Stimulated activated naive CD8-positive, alpha-beta T cell treated with anti-CD3 and anti-CD28 coated beads, Interleukin-15, amount 100 ng/mL, for 72 hours (primary cell): ENCODE measurements at regions not wholly inside any gene's neighbourhood (a gene's known extent, or its start where the extent isn't known, plus 50 kb on each side); places are given as distances from the start of the nearest gene placed in this dataset.

Experiments
- ATAC-seq: fragments of 150-1000 bp; cut with Tn5 transposase; 2 replicates; pipeline ENCODE4 v1.10.0; 2021; ENCODE audit warnings: mild to moderate bottlenecking, moderate library complexity
- DNase-seq, 2 donors: peaks; one replicate each; pipeline ENCODE4 v3.0.0; 2021 to 2022
- H3K27ac Mint-ChIP-seq, 2 donors: one replicate each; pipeline ENCODE4 v1.8.0; 2022; ENCODE audit warnings: mild to moderate bottlenecking in 2 of 2, mixed read lengths in 2 of 2, moderate library complexity in 2 of 2
- H3K27me3 Mint-ChIP-seq: one replicate; pipeline ENCODE4 v1.8.0; 2022; ENCODE audit warnings: mixed read lengths
- H3K4me1 Mint-ChIP-seq: one replicate; pipeline ENCODE4 v1.8.0; 2022; ENCODE audit warnings: mild to moderate bottlenecking, mixed read lengths
- H3K4me3 Mint-ChIP-seq, 2 donors: one replicate each; pipeline ENCODE4 v1.8.0; 2022; ENCODE audit warnings: mild to moderate bottlenecking in 2 of 2, mixed read lengths in 2 of 2, moderate library complexity in 1 of 2
- H3K9me3 Mint-ChIP-seq, 2 donors: one replicate each; pipeline ENCODE4 v1.8.0; 2022; ENCODE audit warnings: mixed read lengths in 2 of 2

DNA sequence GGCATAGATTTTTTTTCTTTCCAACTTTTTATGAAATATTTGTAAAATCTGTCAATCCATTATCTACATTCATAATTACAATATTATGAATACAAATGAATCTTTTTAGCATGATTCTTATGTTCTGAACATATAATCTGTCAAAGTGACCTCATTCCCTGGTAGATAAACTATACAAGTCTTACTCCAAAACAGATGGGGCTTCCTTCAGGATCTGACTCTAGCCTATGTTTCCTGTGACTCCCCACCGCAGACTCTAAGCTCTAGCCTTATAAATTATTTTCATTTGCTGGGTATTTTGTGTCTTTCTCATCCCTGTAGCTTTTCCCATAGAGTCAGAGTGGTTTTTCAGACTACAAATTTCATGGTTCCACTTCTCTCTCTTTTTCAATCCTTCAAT, 202.1 kb upstream of the KITLG start:
- ATAC-seq: no peak

DNA sequence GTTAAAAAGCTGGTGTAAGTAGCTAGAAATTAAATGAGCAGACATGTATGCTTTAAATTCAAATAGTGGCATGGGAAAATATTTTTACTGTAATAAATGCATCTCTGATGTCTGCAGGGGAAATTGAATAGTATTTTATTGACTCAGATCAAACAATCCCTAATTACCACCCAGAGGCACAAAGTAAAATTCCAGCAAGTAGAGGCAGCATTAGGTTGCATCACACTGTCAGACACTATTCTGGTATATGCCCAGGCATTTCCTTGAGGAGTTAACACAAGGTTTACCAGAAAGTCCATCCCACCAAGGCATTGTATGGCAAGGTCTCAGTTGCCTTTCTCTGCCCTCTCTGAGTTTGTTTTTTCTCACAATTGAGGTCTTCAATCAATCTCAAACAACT, 201.6 kb upstream of the KITLG start:
- Mint-ChIP-seq H3K27me3 (no peaks in the 10 kb centered on the region), H3K4me1 (no peaks in the 10 kb centered on the region), H3K27ac (no peak overlapping the region), H3K4me3 (no peak overlapping the region), H3K9me3 (no peaks in the 10 kb centered on the region)
- ATAC-seq: no peak
- no peak for DNase-seq

More for the DNA sequence above, 202.1 kb upstream of the KITLG start:
- H3K4me3 Mint-ChIP-seq: no peak overlapping the region
- no peak overlapping the region for H3K27ac Mint-ChIP-seq
- H3K9me3 Mint-ChIP-seq: no peaks in the 10 kb centered on the region
- no peak for DNase-seq
- no peaks in the 10 kb centered on the region for H3K27me3 Mint-ChIP-seq
- H3K4me1 Mint-ChIP-seq: no peaks in the 10 kb centered on the region

DNA sequence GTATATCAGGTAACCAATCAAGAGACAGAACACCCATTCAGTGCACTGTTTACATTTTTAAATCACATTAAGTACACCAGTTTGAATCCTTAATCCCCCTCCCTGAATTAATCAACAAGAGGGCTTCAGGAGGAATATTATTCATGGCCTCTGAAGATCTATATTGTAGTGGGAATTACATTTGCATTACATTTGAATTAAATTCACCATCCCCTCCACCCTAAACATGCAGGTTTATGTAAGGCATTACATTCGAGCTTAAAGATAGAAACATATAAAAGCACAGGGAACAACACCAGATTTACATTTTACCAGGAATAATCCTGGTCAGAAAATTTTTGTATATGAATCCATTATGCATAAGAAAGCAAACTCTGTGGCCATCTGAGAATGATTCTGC, 197.8 kb upstream of the KITLG start:
- Mint-ChIP-seq H3K27ac (no peak overlapping the region), H3K27me3 (no peaks in the 10 kb centered on the region), H3K4me1 (no peaks in the 10 kb centered on the region), H3K4me3 (no peak overlapping the region), H3K9me3 (no peaks in the 10 kb centered on the region)
- ATAC-seq (no peak), DNase-seq (no peak)

DNA sequence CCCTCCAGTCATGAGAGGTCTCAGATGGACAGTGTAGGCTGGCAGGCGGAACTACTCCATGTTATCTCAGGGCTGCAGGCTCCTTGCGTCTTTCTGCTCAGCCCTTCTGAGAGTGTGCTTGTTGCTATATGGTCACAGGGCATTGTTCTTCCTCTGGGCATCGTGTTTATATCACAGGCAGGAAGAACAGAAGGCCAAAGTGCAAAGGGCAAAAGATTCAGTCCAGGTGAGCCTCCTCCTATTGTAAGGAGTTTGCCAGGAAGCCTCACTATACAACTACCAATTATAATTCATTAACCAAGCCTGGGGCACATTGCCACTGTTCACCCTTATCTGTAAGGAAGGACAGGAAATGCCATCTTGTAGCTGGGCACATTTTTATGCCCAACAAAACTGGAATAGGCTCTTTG, 195.5 kb upstream of the KITLG start:
- ATAC-seq (no peak), DNase-seq (no peak)
- Mint-ChIP-seq H3K4me3 (no peak overlapping the region), H3K27ac (no peak overlapping the region), H3K9me3 (peaks cover 0 to 4% of the 10 kb centered on the region in 2 donors), H3K4me1 (no peaks in the 10 kb centered on the region), H3K27me3 (no peaks in the 10 kb centered on the region)

DNA sequence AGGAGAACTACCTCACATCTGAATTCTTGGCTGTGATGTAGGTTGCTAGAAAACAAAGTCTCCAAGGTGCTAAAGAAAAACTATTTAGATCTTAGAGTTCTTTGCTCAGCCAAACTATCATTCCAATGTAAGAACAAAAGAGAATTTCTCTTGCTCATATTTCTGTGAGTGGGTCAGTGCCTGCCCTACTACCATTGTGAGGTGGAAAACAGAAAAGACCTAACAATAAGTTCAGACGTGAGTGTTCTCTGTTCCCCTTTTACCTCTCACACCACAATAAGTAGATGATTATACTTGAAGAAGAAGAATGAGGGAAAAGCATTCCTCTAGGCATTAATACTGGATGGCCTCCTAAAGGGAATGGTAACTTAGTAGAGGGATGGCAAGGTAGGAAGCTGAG, 187.4 kb upstream of the KITLG start:
- ATAC-seq (no peak), DNase-seq (no peak)
- Mint-ChIP-seq H3K4me1 (no peaks in the 10 kb centered on the region), H3K4me3 (no peak overlapping the region), H3K27ac (no peak overlapping the region), H3K9me3 (peaks cover 5% of the 10 kb centered on the region in 2 donors), H3K27me3 (no peaks in the 10 kb centered on the region)

DNA sequence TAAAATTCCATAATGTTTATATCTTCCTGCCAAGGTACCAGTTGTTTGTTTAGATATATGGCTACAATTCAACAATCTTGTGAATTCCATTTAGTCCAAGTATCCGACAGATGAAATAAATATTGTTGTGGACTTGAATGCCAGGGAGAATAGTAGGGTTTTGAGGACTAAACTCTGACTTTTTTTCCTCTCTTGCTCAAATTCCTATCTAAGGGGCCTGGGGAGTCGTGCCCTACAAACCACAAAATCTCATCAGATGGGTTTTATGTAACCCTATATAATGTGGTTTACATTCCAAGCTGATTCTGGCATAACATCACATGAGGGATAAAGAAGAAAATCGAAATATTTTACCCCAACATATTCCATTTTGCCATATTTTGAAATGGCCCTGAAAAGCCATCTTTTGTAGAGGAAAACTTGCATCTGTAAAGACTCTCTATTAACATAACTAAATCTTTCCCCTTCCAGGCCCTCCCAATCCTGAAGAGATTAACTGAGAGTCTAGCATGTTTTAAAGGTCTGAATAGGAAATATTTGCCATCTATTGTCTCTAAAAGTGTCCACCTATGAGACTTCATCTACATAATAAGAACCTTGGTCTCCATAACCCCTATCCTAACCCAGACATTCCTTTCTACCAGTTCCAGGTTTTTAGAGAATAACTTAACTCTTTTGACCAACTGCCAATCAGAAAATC, 184.7 kb upstream of the KITLG start:
- H3K4me1 Mint-ChIP-seq: no peaks in the 10 kb centered on the region
- peaks cover 0 to 11% of the 10 kb centered on the region in 2 donors for H3K9me3 Mint-ChIP-seq
- DNase-seq (no peak), ATAC-seq (no peak)
- no peaks in the 10 kb centered on the region for H3K27me3 Mint-ChIP-seq
- no peak overlapping the region for H3K4me3 Mint-ChIP-seq
- no peak overlapping the region for H3K27ac Mint-ChIP-seq

DNA sequence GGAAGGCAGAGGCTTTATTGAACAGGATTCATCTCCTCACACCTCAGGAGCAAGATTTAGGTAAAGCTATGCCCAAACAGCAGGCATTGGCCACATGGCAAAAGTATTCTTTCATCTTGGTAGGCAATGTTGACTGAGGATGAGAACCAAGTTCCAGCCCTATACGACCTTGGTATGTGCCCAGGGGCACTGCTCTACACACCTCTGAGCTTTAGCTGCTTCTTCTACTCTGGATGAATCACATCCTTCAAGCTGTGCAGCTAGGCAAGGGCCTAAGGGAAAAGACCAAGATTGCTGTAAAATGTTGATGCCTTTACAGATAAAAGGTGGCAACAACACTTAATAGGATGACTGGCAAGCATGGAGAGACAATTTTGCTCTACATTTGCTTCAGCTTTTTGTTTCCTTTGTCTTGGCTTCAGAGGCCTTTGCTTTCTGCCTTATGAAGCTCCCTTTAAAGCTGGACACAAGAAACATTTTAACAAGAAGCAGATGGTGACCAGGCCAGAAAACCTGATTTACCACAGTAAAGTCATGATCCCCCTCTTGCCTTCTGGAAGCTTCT, 183.3 kb upstream of the KITLG start:
- H3K27ac Mint-ChIP-seq: no peak overlapping the region
- no peaks in the 10 kb centered on the region for H3K4me1 Mint-ChIP-seq
- H3K9me3 Mint-ChIP-seq: peaks cover 0 to 11% of the 10 kb centered on the region in 2 donors
- ATAC-seq: no peak
- DNase-seq: no peak
- no peaks in the 10 kb centered on the region for H3K27me3 Mint-ChIP-seq
- H3K4me3 Mint-ChIP-seq: no peak overlapping the region

DNA sequence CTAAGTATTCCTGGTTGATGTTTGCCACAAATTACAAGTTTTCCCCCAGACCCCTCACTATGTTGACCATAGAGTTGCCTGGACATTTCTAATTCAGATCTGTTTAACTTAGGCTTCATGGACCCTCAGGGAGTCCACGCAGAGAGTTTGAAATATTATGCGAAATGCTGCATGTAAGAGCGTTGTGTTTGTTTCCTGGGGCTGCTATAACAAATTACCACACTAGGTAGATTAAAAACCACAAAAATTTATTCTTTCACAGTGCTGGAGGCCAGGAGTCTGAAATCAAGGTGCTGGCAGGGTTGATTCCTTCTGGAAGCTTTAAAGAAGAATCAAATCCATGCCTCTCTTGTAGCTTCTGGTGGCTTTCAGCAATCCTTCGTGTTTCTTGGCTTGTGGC, 177.9 kb upstream of the KITLG start:
- ATAC-seq (no peak), DNase-seq (no peak)
- no peaks in the 10 kb centered on the region for H3K27me3 Mint-ChIP-seq
- peak overlapping the region in 1 of 2 donors; percentile 40 for H3K27ac Mint-ChIP-seq
- H3K9me3 Mint-ChIP-seq: peaks cover 7 to 15% of the 10 kb centered on the region in 2 donors
- no peaks in the 10 kb centered on the region for H3K4me1 Mint-ChIP-seq
- no peak overlapping the region for H3K4me3 Mint-ChIP-seq

DNA sequence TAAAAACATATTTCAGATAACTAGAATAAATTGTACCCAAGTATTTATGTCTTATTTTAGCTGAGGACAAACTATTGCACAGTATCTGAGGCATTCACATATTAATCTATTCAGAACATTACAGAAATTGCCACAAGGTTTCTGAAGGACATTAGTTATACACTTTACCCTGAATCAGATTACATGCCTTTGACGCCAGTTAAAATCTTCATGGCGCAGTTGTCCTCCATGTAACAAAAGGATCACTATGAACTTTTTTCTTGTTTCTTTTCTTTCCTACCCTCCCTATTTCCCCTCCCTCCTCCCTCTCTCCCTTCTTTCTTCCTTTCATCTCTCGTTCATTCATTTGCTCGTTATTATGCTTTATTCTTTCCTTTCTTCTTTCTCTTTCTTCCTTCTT, 176.6 kb upstream of the KITLG start:
- H3K27me3 Mint-ChIP-seq: no peaks in the 10 kb centered on the region
- H3K27ac Mint-ChIP-seq: no peak overlapping the region
- no peaks in the 10 kb centered on the region for H3K4me1 Mint-ChIP-seq
- peaks cover 7 to 8% of the 10 kb centered on the region in 2 donors for H3K9me3 Mint-ChIP-seq
- DNase-seq (no peak), ATAC-seq (no peak)
- H3K4me3 Mint-ChIP-seq: no peak overlapping the region

DNA sequence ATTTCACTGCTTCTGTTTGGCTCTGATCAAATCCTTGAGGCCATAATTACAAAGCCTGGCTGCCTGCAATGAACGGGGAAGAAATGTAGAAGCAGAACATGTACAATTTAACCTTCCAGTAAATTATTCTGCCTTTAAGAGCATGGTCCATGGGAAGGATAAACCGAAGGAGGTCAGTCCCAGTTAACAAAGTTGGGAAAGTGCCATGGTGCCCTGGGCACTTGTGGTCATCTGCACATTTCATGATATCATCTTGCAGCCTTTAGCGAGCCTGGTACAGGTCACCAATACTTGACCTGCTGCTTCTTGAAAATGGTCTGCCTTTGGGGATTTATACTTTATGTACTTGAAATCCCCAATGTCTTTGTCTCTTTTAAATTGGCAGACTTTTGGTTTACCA, 175.9 kb upstream of the KITLG start:
- no peak for DNase-seq
- no peak for ATAC-seq
- no peaks in the 10 kb centered on the region for H3K27me3 Mint-ChIP-seq
- peaks cover 7 to 8% of the 10 kb centered on the region in 2 donors for H3K9me3 Mint-ChIP-seq
- H3K27ac Mint-ChIP-seq: no peak overlapping the region
- no peaks in the 10 kb centered on the region for H3K4me1 Mint-ChIP-seq
- H3K4me3 Mint-ChIP-seq: no peak overlapping the region

DNA sequence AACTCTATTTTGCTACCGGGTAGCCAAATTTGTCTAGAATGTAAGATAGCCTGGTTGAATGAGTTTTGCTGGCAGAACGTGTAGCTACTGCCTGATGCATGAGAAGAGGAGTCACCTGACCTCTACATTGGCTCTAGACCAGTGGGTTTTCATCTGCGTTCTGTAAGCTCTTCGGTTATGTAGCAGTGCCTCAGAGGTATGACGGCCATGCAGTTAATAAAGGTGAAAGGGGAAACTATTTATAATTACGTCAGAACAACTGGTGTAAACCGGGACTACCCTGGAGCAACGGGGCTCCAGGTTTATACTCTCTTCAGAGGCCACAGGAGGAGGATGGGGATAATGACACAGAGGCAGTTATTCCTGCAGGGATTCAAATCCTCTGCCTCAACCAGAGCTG, 173.4 kb upstream of the KITLG start:
- H3K27ac Mint-ChIP-seq: no peak overlapping the region

DNA sequence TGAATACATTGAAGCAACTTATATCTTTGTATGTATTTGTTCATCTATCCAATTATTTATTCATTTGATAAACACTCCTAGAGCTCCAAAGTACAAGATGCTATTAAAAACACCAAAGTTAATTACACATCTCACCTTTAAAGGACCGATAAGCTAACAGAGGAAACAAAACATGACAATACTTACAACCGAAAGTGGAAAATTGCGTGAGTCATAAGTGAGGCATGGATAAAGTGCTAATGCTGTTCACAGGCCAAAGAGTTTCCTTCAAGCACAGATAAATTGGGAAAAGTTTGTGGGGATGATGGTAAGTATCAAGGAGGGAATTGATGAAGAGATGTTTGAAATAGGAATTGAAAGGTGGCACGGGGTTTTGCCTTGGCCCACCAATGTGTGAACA, 172.8 kb upstream of the KITLG start:
- Mint-ChIP-seq H3K9me3 (peaks cover 7% of the 10 kb centered on the region in 2 donors), H3K27ac (no peak overlapping the region), H3K4me1 (no peaks in the 10 kb centered on the region), H3K27me3 (no peaks in the 10 kb centered on the region), H3K4me3 (no peak overlapping the region)
- DNase-seq (no peak), ATAC-seq (no peak)

More for the DNA sequence above, 173.4 kb upstream of the KITLG start:
- Mint-ChIP-seq H3K9me3 (peaks cover 7 to 8% of the 10 kb centered on the region in 2 donors), H3K27me3 (no peaks in the 10 kb centered on the region), H3K4me3 (no peak overlapping the region), H3K4me1 (no peaks in the 10 kb centered on the region)
- DNase-seq (no peak), ATAC-seq (no peak)

DNA sequence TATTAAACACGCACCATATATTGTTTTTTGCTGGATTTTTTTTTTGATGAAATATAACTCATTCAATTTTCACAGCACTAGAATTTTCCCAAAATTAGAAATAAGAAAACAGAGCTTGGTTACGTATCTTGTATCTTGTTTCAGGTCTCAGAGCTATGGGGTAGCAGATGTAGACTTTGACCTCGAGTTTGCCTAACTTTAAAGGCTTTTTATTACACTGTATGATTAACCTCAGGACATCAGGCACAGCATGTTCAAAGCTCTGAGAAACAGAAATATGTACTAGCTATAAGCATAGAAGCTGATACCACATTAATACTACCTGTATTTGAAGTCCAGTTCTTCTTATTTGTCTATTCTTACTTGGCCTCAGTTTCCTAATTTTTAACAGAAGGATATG, 171.9 kb upstream of the KITLG start:
- H3K27ac Mint-ChIP-seq: no peak overlapping the region
- no peaks in the 10 kb centered on the region for H3K27me3 Mint-ChIP-seq
- DNase-seq: no peak
- H3K4me1 Mint-ChIP-seq: no peaks in the 10 kb centered on the region
- peaks cover 5 to 7% of the 10 kb centered on the region in 2 donors for H3K9me3 Mint-ChIP-seq
- ATAC-seq: no peak
- no peak overlapping the region for H3K4me3 Mint-ChIP-seq

DNA sequence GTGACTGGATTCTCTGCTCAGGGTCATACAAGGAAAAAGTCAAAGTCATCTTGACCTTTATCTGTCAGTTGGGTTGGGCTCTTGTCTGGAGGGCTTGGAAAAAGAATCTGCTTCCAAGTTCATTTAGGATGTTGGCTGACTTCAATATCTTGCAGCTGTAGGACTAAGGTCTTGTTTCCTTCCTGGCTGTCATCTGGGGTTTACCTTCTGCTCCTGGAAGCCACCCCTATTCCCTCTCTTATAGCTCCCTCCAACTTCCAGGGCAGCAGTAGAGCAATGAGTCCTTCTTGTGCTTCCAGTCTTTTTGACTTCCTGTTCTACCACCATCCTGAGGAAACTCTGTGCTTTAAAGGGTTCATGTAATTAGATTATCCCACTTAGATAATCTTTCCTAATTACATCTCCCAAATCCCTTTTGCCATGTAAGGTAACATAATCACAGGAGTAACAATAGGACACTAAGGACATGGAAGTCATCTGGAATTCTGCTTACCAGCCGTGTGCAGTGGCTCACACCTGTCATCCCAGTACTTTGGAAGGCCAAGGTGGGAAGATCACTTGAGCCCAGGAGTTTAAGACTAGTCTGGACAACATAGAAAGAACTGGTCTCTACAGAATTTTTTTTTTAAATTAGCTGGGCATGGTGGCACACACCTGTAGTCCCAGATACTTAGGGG, 170.7 kb upstream of the KITLG start:
- H3K27ac Mint-ChIP-seq: no peak overlapping the region
- ATAC-seq: no peak
- peaks cover 5 to 7% of the 10 kb centered on the region in 2 donors for H3K9me3 Mint-ChIP-seq
- H3K4me3 Mint-ChIP-seq: no peak overlapping the region
- no peaks in the 10 kb centered on the region for H3K27me3 Mint-ChIP-seq
- DNase-seq: no peak
- H3K4me1 Mint-ChIP-seq: no peaks in the 10 kb centered on the region

DNA sequence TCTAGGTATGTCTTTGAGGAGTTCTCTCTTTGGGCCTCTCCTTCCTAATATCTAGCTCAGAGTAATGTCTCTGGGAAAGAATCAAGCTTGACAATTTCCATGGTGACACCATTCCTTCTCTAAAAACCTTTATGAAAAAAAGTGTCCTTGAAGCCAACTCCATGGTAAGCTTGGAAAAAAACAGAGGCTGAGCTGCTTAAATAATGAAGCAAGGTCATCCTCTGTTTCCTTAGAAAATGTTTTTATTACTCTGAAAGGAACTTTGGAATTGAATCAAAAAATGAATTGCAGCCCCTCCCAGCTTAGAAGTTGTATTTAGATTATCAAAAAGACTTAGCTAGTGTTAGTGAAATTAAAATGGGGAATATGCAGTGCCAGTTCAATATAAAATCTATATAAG, 166.1 kb upstream of the KITLG start:
- H3K4me3 Mint-ChIP-seq: no peak overlapping the region
- ATAC-seq (no peak), DNase-seq (no peak)
- no peak overlapping the region for H3K27ac Mint-ChIP-seq
- H3K27me3 Mint-ChIP-seq: no peaks in the 10 kb centered on the region
- H3K9me3 Mint-ChIP-seq: no peaks in the 10 kb centered on the region
- H3K4me1 Mint-ChIP-seq: no peaks in the 10 kb centered on the region

DNA sequence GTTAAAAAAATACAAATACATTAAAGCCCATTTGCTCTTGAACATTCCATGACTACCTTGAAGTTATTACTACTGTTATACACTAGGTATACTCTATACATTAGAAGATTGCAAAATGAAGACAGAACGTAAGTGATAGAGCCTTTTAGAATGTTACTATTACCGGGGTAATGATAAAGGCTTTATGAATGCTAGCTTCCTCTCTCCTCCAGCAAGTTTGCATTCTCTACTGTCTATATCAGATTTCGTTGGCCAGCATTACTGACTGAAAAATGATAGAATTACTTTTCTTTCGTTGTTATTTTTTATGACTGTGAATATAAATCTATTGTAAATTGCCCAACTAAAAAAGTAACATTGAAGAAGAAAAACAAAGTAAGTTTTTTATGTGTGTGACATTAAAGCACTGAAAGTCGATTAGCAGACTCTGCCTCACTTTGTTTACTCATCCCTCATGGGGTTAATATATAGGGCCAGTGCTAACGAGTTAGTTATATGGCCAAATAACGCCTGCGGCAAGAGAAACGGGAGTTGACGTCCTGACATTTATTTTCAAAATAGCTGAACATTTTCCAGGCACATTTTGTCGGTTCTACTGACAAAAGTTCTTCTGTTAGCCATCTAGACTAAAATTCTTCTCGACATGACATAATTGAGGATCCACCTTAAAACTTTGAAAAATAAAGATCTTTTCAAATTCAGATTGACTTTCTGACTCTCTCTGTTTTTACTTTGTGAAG, 163.8 kb upstream of the KITLG start:
- no peak for ATAC-seq
- no peak overlapping the region for H3K4me3 Mint-ChIP-seq
- no peak overlapping the region for H3K27ac Mint-ChIP-seq
- H3K4me1 Mint-ChIP-seq: no peaks in the 10 kb centered on the region
- no peak for DNase-seq
- H3K27me3 Mint-ChIP-seq: no peaks in the 10 kb centered on the region
- no peaks in the 10 kb centered on the region for H3K9me3 Mint-ChIP-seq
